HG02798 (cell line): ENCODE measurements at regions not wholly inside any gene's neighbourhood (a gene's known extent, or its start where the extent isn't known, plus 50 kb on each side); places are given as distances from the start of the nearest gene placed in this dataset.

Experiments
- ATAC-seq: cut with Tn5 transposase; IDR thresholded peaks from one replicate; pipeline ENCODE4 v1.9.1; 2021; ENCODE audit warnings: mild to moderate bottlenecking; ENCODE audit not compliant: unreplicated experiment, poor library complexity

DNA sequence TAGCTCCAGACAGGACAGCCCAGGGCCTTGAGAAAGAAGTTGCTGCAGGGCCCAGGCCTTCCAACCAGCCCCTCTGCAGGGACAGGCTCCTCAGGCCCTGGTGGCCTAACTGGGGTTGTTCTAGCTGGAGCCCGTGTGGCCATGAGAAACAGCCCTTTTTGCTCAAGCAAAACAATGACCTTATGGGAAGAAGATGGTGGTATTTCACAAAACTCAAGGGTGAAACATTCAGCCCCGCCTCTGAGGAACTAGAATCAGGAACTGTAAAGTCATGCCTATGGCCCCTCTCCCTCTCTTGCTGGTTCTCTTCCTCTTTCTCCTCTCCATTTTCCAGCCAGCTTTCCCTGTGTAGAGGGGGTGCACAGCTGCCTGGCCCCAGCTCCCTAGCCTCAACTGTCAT lies 273.3 kb downstream of the RPLP1 start:
- ATAC-seq, result no peak

- no peak for ATAC-seq
Observed at GRCh38 chr15:69727121-69727924, 274.7 kb downstream of the RPLP1 start.

DNA sequence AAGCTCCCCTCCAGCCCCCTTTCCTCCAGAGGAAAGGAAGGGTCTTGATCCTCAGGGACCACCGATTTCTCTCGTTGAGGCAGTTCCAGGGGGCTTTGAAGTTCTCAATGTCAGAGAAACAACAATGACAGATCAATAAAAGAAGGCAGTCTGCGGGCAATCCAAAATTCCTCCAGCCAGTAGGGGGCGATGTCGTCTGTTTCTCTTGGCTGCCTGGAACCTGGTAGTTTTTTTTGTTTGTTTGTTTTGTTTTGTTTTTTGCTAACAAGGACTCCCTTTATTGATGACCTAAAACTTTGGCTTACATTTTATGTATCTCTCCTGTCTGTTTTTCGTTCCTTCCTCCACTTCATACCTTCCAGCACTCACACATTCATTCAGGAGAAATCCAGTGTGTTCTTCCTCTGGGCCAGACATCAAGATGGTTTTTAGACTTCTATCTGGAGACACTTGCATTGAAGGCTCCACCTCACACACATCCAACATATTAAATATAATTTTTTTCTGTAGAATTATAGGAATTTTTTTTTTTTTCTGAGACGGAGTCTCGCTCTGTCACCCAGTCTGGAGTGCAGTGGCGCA lies 276.6 kb downstream of the RPLP1 start:
- ATAC-seq, result no peak

DNA sequence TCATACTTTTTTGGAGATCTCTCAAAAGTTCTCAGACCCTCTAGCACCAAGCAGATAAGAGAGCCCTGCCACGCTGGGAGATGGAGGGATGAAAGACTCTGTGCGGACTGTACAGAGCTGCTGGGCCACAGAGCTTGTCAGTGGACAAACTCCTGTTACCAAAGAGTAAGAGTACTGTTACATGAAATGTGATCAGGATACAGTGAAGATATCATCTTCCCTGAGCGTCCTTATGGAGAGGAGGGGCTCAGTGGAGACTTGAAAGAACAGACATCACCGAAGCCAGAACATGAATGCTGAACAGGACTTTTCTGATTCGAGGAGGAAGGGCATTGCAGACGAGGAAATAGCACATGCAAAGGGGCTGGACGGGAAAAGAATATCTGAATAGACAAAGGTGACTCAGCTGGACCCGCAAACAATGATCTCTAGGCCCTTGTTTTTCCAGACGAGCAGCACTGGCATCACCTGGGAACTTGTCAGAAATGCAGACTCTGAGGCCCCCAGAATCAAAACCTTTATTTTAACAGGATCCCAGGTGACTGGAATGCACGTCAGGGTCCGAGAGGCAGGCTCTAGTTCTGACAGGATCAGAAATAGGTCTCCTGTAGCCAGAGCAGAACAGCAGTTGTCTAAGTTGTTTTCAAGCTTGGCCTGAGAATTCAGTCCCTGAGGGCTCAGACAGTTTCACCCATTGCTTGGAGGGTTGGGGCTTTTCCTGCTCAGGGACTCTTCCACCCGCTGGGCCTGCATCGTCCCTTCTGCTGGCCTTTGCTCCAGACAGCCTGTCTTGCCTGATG lies 277.9 kb downstream of the RPLP1 start:
- no peak for ATAC-seq

GRCh38 chr15:69731081-69731330 lies 278.4 kb downstream of the RPLP1 start:
- ATAC-seq, result no peak

- no peak for ATAC-seq
Observed at GRCh38 chr15:69731581-69731980, 279.0 kb downstream of the RPLP1 start.

DNA sequence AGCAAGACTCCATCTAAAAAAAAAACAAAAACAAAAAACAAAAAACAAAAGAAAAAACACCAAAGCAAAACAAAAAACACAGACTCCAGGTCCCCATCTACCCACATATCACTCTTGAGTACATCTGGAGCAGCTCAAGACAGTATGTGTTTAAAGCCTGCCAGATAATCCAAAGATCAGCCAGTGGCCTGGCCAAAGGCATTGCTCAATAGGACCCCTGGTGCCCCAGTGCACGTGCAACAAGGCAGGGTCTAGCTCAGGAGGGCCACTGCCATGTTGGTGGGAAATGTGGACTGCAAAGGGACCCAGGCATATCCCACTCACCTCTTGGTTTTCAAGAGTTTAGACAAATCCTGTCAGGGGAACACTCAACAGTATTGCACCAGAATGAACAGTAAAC lies 279.5 kb downstream of the RPLP1 start:
- ATAC-seq, result no peak

GRCh38 chr15:69734699-69735098 lies 282.1 kb downstream of the RPLP1 start:
- no peak for ATAC-seq

DNA sequence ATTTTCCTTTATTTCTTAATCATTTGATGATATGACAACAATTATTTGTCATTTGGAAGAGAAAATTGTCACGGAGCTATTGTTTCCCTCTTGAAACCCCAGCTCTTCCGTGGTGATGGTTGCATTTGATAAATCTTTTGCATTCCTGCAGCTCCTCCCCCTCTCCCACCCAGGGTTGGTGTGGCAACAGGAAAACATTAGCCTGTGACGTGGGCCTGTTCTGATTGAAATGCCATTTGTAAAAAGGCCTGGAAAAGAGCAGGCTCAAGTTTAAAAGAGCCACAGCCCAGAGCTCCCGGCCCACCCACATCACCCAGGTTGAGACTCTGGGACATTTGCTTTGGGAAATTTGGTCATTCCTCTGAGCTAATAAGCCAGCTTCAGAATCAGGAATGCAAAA lies 282.5 kb downstream of the RPLP1 start:
- no peak for ATAC-seq

GRCh38 chr15:69736161-69736560 lies 283.5 kb downstream of the RPLP1 start:
- ATAC-seq, result no peak

- ATAC-seq, result no peak
Observed at GRCh38 chr15:69737916-69738315, 285.3 kb downstream of the RPLP1 start.

DNA sequence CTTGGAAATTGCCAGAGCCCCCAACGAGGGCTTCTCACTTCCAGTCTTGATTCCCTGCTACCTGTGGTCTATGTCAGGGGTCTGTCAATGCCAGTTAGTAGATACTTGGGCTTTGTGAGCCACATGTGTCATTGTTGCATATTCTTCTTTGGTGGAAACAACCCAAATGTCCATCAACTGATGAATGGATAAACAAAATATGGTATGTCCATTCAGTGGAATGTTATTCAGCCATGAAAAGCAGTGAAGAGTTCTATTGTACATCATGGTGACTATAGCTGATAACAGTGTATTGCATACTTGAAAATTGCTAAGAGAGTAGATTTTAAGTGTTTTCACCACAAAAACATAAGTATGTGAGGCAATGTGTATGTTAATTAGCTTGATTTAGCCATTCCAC lies 288.1 kb downstream of the RPLP1 start:
- no peak for ATAC-seq

DNA sequence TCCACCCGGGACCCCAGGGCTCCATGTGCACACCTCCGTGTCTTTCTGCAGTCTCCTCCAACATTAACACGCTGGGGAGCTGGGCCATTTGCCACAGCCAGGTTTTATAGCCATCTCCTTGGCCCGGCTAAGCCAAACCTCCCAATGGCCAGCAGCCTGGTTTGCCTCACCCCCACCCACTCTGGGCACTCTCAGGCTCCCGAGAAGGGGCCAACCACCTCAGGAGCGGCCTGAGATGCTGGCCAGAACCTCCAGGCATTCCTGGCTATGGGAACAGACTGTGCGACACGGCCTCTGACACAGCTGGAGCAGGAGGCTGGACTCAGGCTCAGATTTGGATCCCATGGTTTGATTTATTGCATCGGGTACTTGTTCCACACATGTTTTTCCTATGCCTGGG lies 289.7 kb downstream of the RPLP1 start:
- no peak for ATAC-seq

GRCh38 chr15:69743091-69743490 lies 290.5 kb downstream of the RPLP1 start:
- ATAC-seq, result no peak

DNA sequence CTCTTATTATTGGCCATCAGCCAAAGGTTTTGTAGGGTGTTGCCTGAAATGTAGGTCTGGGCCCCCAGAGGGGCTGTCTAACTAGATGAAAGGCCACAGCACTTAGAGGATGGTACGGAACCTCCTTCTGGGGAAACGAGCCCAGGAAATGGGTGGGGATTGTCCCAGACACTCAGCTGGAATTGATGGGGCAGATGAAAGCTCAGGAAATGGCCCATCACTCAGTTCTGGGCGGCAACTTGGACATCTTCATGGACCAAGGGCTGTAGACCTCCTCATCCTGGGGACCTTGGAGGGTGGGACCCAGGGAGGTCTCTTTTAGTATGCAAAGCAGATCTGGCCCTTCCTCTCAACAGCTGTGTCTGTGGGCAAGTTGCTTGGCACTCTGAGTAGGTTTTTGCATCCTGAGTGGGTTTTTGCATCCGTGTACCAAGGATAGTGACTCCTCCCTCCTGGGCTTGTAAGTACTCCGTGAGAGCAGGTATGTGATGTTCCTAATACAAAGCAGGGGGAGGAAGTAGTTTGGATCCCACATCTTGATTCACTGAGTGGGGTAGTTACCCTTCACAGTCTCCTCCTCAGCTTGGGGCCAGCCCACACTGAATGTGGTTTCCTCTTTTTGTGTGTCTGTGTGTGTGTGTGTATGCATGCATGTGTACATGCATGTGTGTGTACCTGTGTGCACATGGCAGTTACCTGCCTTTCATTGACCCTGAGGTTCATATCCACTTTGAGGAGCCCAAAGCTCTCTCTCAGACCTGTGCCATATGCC lies 292.0 kb downstream of the RPLP1 start:
- no peak for ATAC-seq

DNA sequence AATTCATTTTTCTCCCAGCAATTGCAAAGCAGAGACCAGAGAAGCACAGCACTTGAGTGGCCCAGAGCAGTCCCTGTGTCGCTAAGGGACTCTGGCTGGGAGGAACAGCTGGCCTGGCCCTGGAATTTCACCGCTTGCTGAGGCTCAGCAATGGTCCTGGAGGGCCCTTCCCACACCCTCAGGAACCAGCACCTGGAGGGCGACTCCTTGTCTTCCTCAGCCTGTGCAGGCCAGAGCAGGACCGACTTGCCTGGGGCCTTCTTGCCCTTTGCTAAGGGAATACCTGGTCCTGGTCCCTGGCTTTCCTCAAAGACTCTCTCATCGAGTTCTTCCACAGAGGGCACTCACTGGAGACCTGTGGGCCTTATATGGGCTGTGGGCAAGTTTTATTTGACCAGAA lies 294.6 kb downstream of the RPLP1 start:
- ATAC-seq, result no peak

DNA sequence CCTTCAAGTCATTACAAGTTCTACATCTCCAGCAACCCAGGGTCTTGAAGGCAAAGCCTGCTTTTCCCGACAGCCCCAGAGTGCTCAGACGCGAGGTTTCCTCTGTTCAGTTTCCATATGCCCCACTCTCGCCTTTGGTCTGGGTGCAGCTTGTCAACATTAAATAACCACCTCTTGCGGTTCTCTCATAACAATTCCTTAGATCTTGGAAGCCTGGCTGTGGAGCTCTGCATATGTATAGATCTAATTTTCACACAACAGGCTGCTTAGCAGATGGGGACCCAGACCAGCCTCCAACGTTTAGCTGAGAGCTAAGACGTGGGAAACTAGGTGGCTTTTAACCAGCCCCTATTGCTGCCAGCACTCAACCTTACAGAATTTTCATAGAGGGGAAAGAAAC lies 295.5 kb downstream of the RPLP1 start:
- no peak for ATAC-seq

- no peak for ATAC-seq
Observed at GRCh38 chr15:69748576-69749185, 296.1 kb downstream of the RPLP1 start.

DNA sequence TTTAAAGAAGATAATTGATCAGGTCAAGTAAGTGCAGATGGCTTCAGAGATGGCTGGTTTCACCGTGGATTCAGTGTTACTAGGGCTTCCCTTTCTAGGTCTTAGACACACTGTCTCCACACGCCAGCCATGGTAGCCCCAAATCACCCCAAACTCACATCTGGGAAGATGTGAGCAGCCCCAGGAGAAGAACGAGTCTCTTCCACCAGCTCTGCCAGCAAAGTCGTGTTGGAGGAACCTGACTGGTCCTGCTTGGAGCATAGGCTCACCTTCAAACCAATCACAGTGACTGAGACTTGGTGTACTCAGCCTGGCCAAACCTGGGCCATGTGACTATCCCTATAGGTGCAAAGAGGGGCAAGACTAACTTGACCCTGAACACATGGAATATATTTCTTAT lies 296.7 kb downstream of the RPLP1 start:
- ATAC-seq, result no peak

DNA sequence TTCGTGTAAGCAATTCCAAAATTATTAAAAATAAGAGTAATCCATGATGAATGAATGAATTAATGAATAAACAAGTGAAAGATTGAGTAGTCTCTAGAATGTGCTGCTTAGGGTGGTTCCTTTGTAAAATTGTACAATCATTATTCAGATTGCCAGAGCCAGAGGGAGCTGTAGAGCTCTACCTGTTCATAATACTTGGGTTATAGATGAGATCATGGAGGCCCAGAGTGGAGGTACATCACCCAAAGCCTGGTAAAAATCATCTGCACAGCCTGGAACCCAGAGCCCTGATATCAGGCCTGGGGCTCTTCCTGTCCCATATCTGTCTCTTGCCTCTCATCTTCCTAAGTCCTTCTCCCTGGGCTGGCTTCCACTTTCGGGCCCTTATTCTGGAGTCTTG lies 297.2 kb downstream of the RPLP1 start:
- ATAC-seq, result no peak

DNA sequence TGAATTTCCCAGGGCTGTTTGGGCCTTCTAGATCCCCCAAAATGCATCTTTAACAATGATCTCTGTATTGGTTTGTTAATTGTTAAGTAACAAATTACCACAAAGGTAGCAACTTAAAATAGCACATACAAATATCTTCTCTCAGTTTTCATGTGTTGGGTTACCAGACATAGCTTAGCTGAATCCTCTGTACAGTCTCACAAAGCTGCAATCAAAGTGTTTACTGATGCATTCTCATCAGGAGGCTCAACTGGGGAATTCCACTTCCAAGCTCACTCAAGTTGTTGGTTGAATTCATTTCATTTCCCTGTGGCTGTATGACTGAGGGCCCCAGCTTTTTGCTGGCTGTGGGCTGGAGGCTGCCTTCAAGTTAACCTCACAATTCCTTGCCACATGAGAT lies 297.6 kb downstream of the RPLP1 start:
- ATAC-seq, result no peak
